ENCODE measurements at regions not wholly inside any gene's neighbourhood (a gene's known extent, or its start where the extent isn't known, plus 50 kb on each side); places are given as distances from the start of the nearest gene placed in this dataset.

GRCh38 chr9:18190671-18191374 is 283.1 kb upstream of the ADAMTSL1 start:
- no peak for TF ChIP-seq MAFK (IDR thresholded peaks at IDR 0.05; ENCODE audit: low read depth, low read length)
- TF ChIP-seq CTCF (conservative IDR thresholded peaks at IDR 0.05; ENCODE audit: low read depth, low read length), result no peak
- TF ChIP-seq POLR2A (IDR thresholded peaks at IDR 0.05; ENCODE audit: low read depth, low read length), result no peak
- no peak for TF ChIP-seq MAZ (IDR thresholded peaks at IDR 0.05; ENCODE audit: borderline replicate concordance, low read depth, low read length)
- no peak for TF ChIP-seq BHLHE40 (IDR thresholded peaks at IDR 0.05; ENCODE audit: low read depth, low read length)
- no peak for TF ChIP-seq NFE2L2 (IDR thresholded peaks at IDR 0.05; ENCODE audit: low read depth, low read length)
- TF ChIP-seq SMC3 (IDR thresholded peaks at IDR 0.05; ENCODE audit: low read depth, low read length), result no peak
- TF ChIP-seq RCOR1 (IDR thresholded peaks at IDR 0.05; ENCODE audit: insufficient replicate concordance, low read length), result no peak
- no peak for TF ChIP-seq MXI1 (IDR thresholded peaks at IDR 0.05; ENCODE audit: borderline replicate concordance, low read depth, low read length)
- TF ChIP-seq RFX5 (IDR thresholded peaks at IDR 0.05; ENCODE audit: low read depth, low read length), result no peak
- TF ChIP-seq CHD1 (IDR thresholded peaks at IDR 0.05; ENCODE audit: low read depth, low read length), result no peak
